Activated CD8-positive, alpha-beta T cell treated with anti-CD3 and anti-CD28 coated beads for 36 hours (primary cell): ENCODE measurements at regions not wholly inside any gene's neighbourhood (a gene's known extent, or its start where the extent isn't known, plus 50 kb on each side); places are given as distances from the start of the nearest gene placed in this dataset.

Experiments
- ATAC-seq: fragments of 200-7000 bp; cut with Tn5 transposase; one replicate; pipeline ENCODE4 v1.10.0; 2021; ENCODE audit warnings: mild to moderate bottlenecking, moderate library complexity
- CTCF ChIA-PET: fragments of 350-600 bp; sonication (Branson Sonifier 250); formaldehyde crosslinking; loops from one replicate; lab custom pipeline; 2021; ENCODE audit warnings: antibody characterized with exemption; lab: Charles Lee
- POLR2A ChIA-PET: fragments of 350-600 bp; sonication (Branson Sonifier 250); formaldehyde crosslinking; loops from one replicate; lab custom pipeline; 2021; ENCODE audit warnings: antibody characterized with exemption; lab: Charles Lee
- DNase-seq: peaks from one replicate; pipeline ENCODE4 v3.0.0-alpha.2; 2020
- H3K27ac Mint-ChIP-seq: one replicate; pipeline ENCODE4 v1.8.0; 2021; ENCODE audit warnings: mild to moderate bottlenecking, mixed read lengths
- H3K27me3 Mint-ChIP-seq: one replicate; pipeline ENCODE4 v1.8.0; 2021; ENCODE audit warnings: mixed read lengths
- H3K36me3 Mint-ChIP-seq: one replicate; pipeline ENCODE4 v1.8.0; 2021; ENCODE audit warnings: low read depth, mixed read lengths
- H3K4me1 Mint-ChIP-seq: one replicate; pipeline ENCODE4 v1.8.0; 2021; ENCODE audit warnings: low read depth, mixed read lengths
- H3K4me3 Mint-ChIP-seq: one replicate; pipeline ENCODE4 v1.8.0; 2021; ENCODE audit warnings: mild to moderate bottlenecking, moderate library complexity, mixed read lengths
- H3K9me3 Mint-ChIP-seq: one replicate; pipeline ENCODE4 v1.8.0; 2021; ENCODE audit warnings: mixed read lengths
- intact Hi-C: fragments of 100-400 bp; cut with micrococcal nuclease; formaldehyde crosslinking; loops from one replicate; pipeline ENCODE4 v1.10.0; 2022
- TF ChIP-seq, protein P1 (sequence below): fragments of 200-600 bp; IDR thresholded peaks from one replicate; pipeline ENCODE4 v1.8.0; 2022; ENCODE audit warnings: antibody characterized with exemption, mild to moderate bottlenecking

DNA sequence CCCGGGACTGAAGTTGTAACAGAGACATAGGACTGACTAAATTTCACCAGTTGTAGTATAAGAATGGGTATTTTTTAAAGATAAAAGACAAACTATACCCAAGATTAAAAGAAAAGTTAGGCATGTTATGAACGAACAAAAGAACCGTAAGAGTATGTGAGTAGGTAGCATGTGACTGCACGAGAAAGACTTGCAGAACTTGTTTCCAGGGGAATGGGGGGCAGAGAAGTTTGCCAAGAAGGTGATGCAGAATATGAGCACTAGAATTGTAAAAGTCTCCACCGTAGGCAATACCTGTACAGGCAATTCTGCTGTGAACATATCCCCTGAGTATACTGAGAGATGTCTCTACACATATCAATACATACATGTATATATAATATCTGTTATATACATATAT is 614.7 kb downstream of the PRELID2 start:
- no peak overlapping the region for H3K27ac Mint-ChIP-seq
- H3K9me3 Mint-ChIP-seq: peaks cover 5% of the 10 kb centered on the region
- no peaks in the 10 kb centered on the region for H3K36me3 Mint-ChIP-seq
- H3K4me3 Mint-ChIP-seq: no peak overlapping the region
- ATAC-seq (no peak), DNase-seq (no peak)
- intact Hi-C loops: no loop called here
- TF ChIP-seq, protein P1, sequence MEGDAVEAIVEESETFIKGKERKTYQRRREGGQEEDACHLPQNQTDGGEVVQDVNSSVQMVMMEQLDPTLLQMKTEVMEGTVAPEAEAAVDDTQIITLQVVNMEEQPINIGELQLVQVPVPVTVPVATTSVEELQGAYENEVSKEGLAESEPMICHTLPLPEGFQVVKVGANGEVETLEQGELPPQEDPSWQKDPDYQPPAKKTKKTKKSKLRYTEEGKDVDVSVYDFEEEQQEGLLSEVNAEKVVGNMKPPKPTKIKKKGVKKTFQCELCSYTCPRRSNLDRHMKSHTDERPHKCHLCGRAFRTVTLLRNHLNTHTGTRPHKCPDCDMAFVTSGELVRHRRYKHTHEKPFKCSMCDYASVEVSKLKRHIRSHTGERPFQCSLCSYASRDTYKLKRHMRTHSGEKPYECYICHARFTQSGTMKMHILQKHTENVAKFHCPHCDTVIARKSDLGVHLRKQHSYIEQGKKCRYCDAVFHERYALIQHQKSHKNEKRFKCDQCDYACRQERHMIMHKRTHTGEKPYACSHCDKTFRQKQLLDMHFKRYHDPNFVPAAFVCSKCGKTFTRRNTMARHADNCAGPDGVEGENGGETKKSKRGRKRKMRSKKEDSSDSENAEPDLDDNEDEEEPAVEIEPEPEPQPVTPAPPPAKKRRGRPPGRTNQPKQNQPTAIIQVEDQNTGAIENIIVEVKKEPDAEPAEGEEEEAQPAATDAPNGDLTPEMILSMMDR: no peak
- POLR2A ChIA-PET: no interaction called here
- H3K27me3 Mint-ChIP-seq: no peaks in the 10 kb centered on the region
- CTCF ChIA-PET: no interaction called here
- H3K4me1 Mint-ChIP-seq: no peaks in the 10 kb centered on the region

DNA sequence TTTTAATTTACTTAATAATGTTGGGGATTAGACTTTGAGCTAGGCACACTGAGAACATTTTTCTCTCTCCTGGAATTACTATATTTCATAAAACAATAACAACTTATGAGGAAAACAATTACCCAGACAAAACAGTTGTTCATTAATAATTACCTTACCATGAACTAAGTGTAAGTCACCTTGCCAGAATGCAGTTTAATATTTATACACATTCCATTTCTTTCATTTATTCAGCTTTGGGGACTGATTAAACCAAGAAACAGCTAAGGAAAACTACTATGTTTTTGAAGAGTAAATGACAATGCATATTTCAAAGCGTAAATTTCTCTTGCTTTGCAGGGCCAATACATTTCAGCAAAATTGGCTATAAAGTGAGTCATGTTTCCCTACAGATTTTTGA is 616.2 kb downstream of the PRELID2 start:
- no peak overlapping the region for H3K27ac Mint-ChIP-seq
- H3K9me3 Mint-ChIP-seq: peaks cover 12% of the 10 kb centered on the region
- no peak overlapping the region for H3K4me3 Mint-ChIP-seq
- no peak for ATAC-seq
- no peak for DNase-seq
- TF ChIP-seq, protein P1: no peak
- ChIA-PET CTCF (no interaction called here), POLR2A (no interaction called here)
- H3K27me3 Mint-ChIP-seq: no peaks in the 10 kb centered on the region
- H3K36me3 Mint-ChIP-seq: peaks cover 2% of the 10 kb centered on the region
- intact Hi-C loops: no loop called here
- no peaks in the 10 kb centered on the region for H3K4me1 Mint-ChIP-seq

DNA sequence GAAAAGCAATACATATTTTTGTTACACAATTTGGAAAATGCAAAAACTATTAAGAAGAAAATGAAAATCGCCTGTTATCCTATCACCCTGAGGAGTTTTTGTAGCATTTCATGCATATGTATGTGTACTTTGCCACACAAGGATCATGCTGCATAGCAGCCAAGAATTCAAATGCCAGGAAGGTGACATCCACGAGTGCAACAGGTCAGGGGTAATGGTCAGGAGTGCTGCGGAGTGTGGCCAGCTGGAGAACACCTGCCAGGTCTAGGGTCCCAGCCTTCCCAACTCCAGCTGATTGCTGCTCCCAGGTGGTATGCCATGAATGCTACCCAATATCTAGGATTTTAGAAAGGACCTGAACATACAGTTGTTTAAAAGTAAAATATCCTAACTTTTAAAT is 617.1 kb downstream of the PRELID2 start:
- DNase-seq (no peak), ATAC-seq (no peak)
- Mint-ChIP-seq H3K4me1 (no peaks in the 10 kb centered on the region), H3K4me3 (no peak overlapping the region), H3K9me3 (peaks cover 12% of the 10 kb centered on the region), H3K27me3 (no peaks in the 10 kb centered on the region), H3K27ac (no peak overlapping the region), H3K36me3 (peaks cover 2% of the 10 kb centered on the region)
- ChIA-PET POLR2A (no interaction called here), CTCF (no interaction called here)
- TF ChIP-seq, protein P1: no peak
- intact Hi-C loops: no loop called here

DNA sequence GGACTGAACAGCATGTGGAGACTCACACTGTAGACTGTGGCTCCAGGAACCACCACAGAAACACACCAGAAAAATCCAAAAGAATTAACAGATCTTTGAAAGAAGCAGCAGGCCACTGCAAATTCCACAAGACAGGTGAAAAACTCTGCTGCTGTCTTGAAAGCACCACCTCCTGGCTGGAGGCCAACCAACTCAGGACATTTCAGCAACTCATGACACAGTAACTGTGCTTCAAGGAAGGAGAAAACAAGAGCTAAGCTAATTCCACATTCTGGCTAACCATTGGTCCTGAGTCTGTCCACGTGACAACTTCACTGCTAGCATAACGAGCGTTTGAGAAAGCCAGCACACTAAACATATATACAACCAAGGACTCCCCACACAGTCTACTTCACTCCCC is 625.1 kb downstream of the PRELID2 start:
- Mint-ChIP-seq H3K4me1 (no peaks in the 10 kb centered on the region), H3K4me3 (no peak overlapping the region), H3K27me3 (no peaks in the 10 kb centered on the region), H3K36me3 (peaks cover 2% of the 10 kb centered on the region), H3K9me3 (peaks cover 18% of the 10 kb centered on the region), H3K27ac (no peak overlapping the region)
- TF ChIP-seq, protein P1: no peak
- ATAC-seq (no peak), DNase-seq (no peak)
- intact Hi-C loops: no loop called here
- POLR2A ChIA-PET: no interaction called here
- CTCF ChIA-PET: no interaction called here

GRCh38 chr5:145205546-145205945 is 629.6 kb downstream of the PRELID2 start:
- H3K27ac Mint-ChIP-seq: no peak overlapping the region
- intact Hi-C loops: no loop called here
- DNase-seq: no peak
- TF ChIP-seq, protein P1: no peak
- H3K4me1 Mint-ChIP-seq: no peaks in the 10 kb centered on the region
- CTCF ChIA-PET: no interaction called here
- no peaks in the 10 kb centered on the region for H3K27me3 Mint-ChIP-seq
- H3K4me3 Mint-ChIP-seq: no peak overlapping the region
- POLR2A ChIA-PET: no interaction called here
- peaks cover 9% of the 10 kb centered on the region for H3K9me3 Mint-ChIP-seq
- ATAC-seq: no peak
- H3K36me3 Mint-ChIP-seq: no peaks in the 10 kb centered on the region
